RKO (cell line): ENCODE measurements at regions not wholly inside any gene's neighbourhood (a gene's known extent, or its start where the extent isn't known, plus 50 kb on each side); places are given as distances from the start of the nearest gene placed in this dataset.
"Not testable (repeated sequence)": the region's sequence is repeated elsewhere in the genome, so short reads cannot be mapped to it uniquely, and the experiment has no call there.

Experiments used
- DNase-seq: peaks from one replicate; pipeline ENCODE4 v3.0.0-alpha.2; 2016; ENCODE audit warnings: low spot score

DNA sequence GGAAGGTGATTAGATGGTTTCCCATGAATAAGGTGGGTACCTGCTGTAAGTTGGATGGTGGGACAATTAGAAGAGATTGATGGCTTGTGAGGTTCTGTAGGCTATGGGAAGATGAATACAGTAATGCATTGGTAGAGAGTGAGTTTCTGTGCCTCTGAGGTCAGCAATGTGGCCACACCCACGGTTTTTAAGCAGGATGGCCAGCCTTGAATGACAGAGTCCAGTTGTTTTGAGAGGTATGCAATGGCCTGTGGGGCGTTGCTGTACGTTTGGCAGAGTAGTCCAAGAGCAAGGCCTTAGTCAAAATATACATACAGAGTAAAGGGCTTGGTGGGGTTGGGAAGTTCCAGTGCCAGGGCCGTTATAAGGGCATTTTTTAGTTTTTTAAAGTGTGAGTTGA, 235.6 kb upstream of the C9orf72 start:
- no peak for DNase-seq

- DNase-seq, result no peak
Measured at GRCh38 chr9:27817747-27818146, 244.5 kb upstream of the C9orf72 start.

GRCh38 chr9:27818348-27818747, 245.1 kb upstream of the C9orf72 start:
- no peak for DNase-seq

DNA sequence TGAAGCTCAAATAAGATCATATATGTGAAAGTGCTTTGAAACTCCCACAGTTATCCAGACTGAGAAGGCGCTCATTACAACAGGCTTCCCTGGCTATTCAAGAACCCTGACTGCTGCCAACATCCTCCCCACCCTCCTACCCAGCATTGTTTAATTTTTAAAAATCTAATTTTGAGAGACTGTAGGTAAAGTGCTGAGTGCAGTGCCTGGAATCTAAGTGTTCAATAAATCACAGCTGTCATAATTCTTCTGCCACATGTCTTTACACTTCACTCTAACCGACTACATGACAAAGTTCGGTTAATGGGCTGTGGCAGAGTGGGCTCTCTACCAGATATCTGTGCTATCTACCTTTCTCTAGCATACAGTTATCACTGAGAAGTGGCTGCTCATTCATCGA, 255.6 kb upstream of the C9orf72 start:
- DNase-seq, result no peak

- no peak for DNase-seq
Measured at GRCh38 chr9:27829621-27830020, 256.3 kb upstream of the C9orf72 start.

GRCh38 chr9:27832108-27832507, 258.8 kb upstream of the C9orf72 start:
- DNase-seq, result not testable (repeated sequence)

- no peak for DNase-seq
Measured at GRCh38 chr9:27835286-27835685, 262.0 kb upstream of the C9orf72 start.

GRCh38 chr9:27835746-27836145, 262.5 kb upstream of the C9orf72 start:
- no peak for DNase-seq

GRCh38 chr9:27836661-27837401, 263.6 kb upstream of the C9orf72 start:
- no peak for DNase-seq

GRCh38 chr9:27838876-27839275, 265.6 kb upstream of the C9orf72 start:
- no peak for DNase-seq

GRCh38 chr9:27839767-27840166, 266.5 kb upstream of the C9orf72 start:
- DNase-seq, result not testable (repeated sequence)

DNA sequence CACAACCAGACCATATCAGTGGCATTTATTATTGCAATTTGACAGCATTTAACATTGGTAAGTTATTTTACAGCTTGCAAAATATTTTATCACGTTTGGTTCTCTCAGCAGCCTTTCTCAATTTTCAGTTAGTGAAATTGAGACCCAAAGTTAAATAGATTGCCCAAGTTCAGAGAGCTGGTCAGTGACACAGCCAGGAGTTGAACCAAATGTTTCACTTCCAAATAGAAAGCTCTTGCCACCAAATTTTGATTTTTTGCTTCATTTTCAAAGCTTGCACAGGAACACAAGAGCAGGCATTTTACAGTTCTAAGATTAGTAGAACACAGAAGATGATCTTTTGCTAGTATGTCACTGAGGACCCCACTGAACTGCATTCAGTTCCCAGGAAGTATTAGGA, 271.5 kb upstream of the C9orf72 start:
- DNase-seq, result no peak

DNA sequence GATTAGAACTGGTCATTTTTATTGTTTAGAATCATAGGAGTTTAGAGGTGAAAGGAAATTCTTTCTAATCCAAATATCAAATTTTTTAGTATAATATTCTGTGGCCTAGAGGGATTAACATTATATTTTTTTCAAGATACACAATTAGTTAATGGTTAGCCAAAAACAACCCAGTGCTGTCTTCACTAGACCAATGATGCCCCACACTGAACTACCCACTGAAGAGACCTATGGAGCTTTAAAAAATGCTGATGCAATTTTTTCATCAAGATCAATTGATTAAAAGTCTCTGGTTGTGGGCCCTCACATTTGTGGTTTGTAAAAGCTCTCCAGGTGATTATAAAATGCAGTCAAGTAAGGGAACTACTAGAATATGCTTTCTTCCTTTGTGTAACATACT, 274.1 kb upstream of the C9orf72 start:
- DNase-seq, result no peak

- no peak for DNase-seq
Measured at GRCh38 chr9:27847818-27848217, 274.5 kb upstream of the C9orf72 start.

- no peak for DNase-seq
Measured at GRCh38 chr9:27848315-27848714, 275.0 kb upstream of the C9orf72 start.

DNA sequence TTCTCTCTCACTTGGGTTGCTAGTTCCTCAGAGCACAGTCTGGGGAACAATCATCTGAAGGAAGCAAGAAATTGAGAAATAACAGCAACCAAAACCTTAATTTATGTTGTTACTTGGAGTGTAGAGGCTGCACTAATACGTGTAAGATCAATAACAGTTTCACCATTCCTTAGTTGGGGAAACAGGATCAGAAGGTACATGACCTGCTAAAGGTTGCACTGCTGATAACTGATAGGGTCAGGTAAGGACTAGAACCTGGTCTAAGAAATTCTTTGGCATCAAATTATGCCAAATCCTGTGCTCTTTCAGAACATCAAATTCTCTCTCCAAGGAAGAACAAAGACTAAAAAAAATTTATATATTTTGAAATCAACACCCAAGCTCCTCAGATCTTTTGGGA, 278.6 kb upstream of the C9orf72 start:
- no peak for DNase-seq

DNA sequence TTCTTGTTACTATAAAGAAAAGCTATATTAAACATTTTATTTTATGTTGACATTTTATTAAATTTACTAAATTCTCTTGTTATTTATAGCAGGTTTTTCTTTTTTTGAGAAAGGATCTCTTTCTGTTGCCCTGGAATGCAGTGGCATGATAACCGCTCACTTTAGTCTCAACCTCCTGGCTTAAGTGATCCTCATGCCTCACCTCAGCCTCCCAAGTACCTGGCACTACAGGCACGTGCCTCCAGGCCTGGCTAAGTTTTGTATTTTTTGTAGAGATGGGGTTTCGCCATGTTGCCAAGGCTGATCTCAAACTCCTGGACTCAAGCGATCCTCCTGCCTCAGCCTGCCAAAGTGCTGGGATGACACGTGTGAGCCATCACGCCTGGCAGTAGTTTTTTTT, 280.2 kb upstream of the C9orf72 start:
- DNase-seq, result no peak

DNA sequence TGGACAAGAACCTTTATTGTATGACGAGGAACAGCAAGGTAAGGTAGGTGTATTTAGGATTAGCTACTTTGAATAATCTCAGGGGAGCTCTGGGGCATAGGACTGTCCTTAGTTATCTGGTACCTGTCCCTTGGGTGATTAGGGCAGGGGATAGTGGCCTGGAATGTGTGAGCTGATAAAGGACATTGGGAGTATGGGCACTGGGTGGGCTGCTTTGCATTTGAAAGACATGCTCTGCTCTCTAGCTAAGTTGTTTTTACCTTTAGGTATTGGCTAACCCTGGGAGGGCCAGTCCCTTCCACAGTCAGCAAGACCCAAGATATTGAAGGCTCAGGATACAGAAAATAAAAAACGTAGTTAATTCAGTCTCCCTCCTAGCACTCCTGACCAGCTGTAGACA, 282.8 kb upstream of the C9orf72 start:
- no peak for DNase-seq

- no peak for DNase-seq
Measured at GRCh38 chr9:27856748-27857147, 283.5 kb upstream of the C9orf72 start.

- no peak for DNase-seq
Measured at GRCh38 chr9:27861887-27862286, 288.6 kb upstream of the C9orf72 start.

DNA sequence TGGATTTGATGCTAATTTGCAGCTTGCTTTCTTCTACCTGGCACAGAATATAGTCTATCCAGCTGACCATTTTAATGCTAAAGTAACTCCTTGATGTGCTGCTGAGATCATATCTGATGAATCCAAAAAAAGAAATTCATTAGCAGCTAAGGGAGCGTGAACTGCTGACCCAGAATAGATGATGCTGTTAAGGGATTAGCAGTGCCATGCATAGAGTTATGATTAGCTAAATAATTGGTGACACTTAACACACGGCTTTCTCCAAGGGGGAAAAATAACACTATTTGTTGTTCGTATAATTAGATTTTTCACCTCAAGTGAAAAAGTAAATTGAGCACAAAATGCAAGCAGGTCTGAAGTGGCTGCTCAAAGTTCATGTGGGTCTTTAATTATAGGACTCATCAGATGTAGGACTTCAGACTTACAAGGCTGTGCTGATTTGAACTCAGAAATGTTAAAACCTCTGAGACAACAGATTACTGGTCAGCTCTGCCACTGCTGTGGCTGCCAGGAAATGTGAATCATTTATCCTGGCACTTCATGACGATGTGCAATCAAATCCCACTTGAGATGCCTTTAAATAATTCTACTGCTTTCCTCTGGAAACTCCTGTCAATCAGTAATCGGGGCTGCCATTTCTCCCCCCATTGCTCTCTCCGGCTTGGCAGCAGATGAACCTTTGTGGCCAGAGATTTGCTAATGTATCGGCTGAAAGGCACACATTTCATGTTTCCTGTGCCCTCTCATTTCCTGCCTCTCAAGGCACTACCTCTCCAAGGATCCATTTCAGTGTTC, 291.6 kb upstream of the C9orf72 start:
- peak; percentile 25 for DNase-seq

DNA sequence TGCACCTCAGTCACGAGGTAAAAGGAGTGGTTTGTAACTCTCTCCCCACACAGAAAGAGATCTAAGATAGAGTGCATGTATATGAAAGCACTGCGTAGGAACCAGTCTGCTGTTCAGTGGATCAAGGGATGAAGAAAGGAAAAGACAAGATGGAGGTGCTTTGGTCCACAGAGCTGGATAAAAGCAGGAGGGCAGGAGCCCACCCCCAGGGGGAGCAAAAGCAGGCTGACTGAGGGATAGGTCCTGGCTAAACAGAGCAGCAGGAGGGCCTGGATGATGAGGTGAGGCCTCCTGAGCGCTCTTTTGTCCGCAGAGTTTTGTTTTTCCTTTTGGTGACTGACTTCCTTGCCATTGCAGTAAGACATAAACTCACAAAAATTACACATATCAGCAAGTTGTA, 293.5 kb upstream of the C9orf72 start:
- DNase-seq, result no peak

- DNase-seq, result peak; percentile 12
Measured at GRCh38 chr9:27870404-27870803, 297.1 kb upstream of the C9orf72 start.

GRCh38 chr9:27880156-27880555, 306.9 kb upstream of the C9orf72 start:
- no peak for DNase-seq
